K562 (cell line): ENCODE measurements at regions not wholly inside any gene's neighbourhood (a gene's known extent, or its start where the extent isn't known, plus 50 kb on each side); places are given as distances from the start of the nearest gene placed in this dataset.

Experiments used
- ATAC-seq: fragments of 200-7000 bp; cut with Tn5 transposase; 3 replicates; pipeline ENCODE4 v1.9.1; 2020; ENCODE audit warnings: moderate library complexity
- BruUV-seq: library from RNA; stranded (reverse); fragments of 400-500 nt; replicated peaks from 2 replicates; lab custom pipeline; 2021; lab: Mats Ljungman, UMichigan
- CTCF ChIA-PET: fragments of 300-600 bp; formaldehyde crosslinking; extraction: SDS; loops from one replicate; lab custom pipeline; 2021; ENCODE audit warnings: low intra/inter-chr PET ratio; lab: Yijun Ruan, JAX
- POLR2A ChIA-PET: fragments of 300-600, 350-650 bp; sonication (Branson Sonifier 250); formaldehyde crosslinking; extraction: SDS; loops from one replicate; lab custom pipeline; 2021; ENCODE audit warnings: antibody characterized with exemption, inconsistent platforms; lab: Yijun Ruan, JAX
- DNase-seq, 4 experiments: peaks; one replicate each; pipeline versions ENCODE4 v3.0.0 to v3.0.0-alpha.2; 2011 to 2018; ENCODE audit warnings: low spot score in 3 of 4, mixed read lengths in 3 of 4; ENCODE audit errors: extremely low read depth in 1 of 4
- FAIRE-seq: peaks from 2 replicates; lab custom pipeline; 2011; peaks lifted over from hg19 to GRCh38; lab: Jason Lieb, UNC
- H2AFZ ChIP-seq: 2 replicates; pipeline ENCODE4 v1.6.0; 2011; ENCODE audit warnings: low read depth, low read length, control low read depth, inconsistent platforms
- H3K27ac ChIP-seq: fragments of 200-600 bp; 3 replicates; pipeline ENCODE4 v1.8.0; 2011; ENCODE audit warnings: low read depth, mild to moderate bottlenecking, control low read depth, inconsistent platforms, low read length, moderate library complexity, mixed read lengths; ENCODE audit errors: extremely low read depth
- H3K27me3 ChIP-seq, 2 experiments: fragments of 300-600 bp in 1 of 2; 2 replicates in 1 of 2; 3 replicates in 1 of 2; pipeline versions ENCODE4 v1.6.0 to v1.8.0; 2011; ENCODE audit warnings: inconsistent platforms in 2 of 2, low read length in 2 of 2, mild to moderate bottlenecking in 1 of 2, mixed read lengths in 1 of 2, moderate library complexity in 1 of 2; ENCODE audit not compliant: control insufficient read depth in 2 of 2, insufficient read depth in 2 of 2
- H3K36me3 ChIP-seq: fragments of 300-600 bp; 3 replicates; pipeline ENCODE4 v1.8.0; 2011; ENCODE audit warnings: mild to moderate bottlenecking, low read length, inconsistent platforms; ENCODE audit not compliant: control insufficient read depth, insufficient read depth
- H3K4me1 ChIP-seq, 2 experiments: fragments of 200-600 bp in 1 of 2; replicated peaks in 1 of 2; 2 replicates in 1 of 2; 3 replicates in 1 of 2; pipeline versions ENCODE4 v1.5.1 to v1.8.0; 2011; ENCODE audit warnings: inconsistent platforms in 2 of 2, low read length in 2 of 2, mild to moderate bottlenecking in 1 of 2, mixed read lengths in 1 of 2, moderate library complexity in 1 of 2; ENCODE audit not compliant: control insufficient read depth in 2 of 2, insufficient read depth in 2 of 2
- H3K4me2 ChIP-seq: 2 replicates; pipeline ENCODE4 v1.6.1; 2011; ENCODE audit warnings: low read length, control low read depth, inconsistent platforms, mixed read lengths; ENCODE audit not compliant: insufficient read depth
- H3K4me3 ChIP-seq: fragments of 200-600 bp; sonication (generic), shearing (Covaris generic); 2 replicates; pipeline ENCODE4 v1.5.1; 2016; ENCODE audit warnings: control low read depth, inconsistent platforms
- H3K79me2 ChIP-seq: fragments of 200-600 bp; 3 replicates; pipeline ENCODE4 v1.8.0; 2011; ENCODE audit warnings: low read length, inconsistent platforms; ENCODE audit not compliant: control insufficient read depth, insufficient read depth
- H3K9ac ChIP-seq, 2 experiments: 2 replicates each; pipeline versions ENCODE4 v1.6.0 to v1.6.1; 2011; ENCODE audit warnings: low read depth in 2 of 2, low read length in 2 of 2, control low read depth in 1 of 2, inconsistent platforms in 1 of 2, mild to moderate bottlenecking in 1 of 2, mixed read lengths in 1 of 2; ENCODE audit not compliant: insufficient read depth in 1 of 2
- H3K9me1 ChIP-seq: one replicate; pipeline ENCODE4 v1.6.0; 2011; ENCODE audit warnings: inconsistent platforms, mild to moderate bottlenecking, low read length, moderate library complexity; ENCODE audit not compliant: control insufficient read depth, insufficient read depth
- H3K9me3 ChIP-seq: replicated peaks from 2 replicates; pipeline ENCODE4 v1.5.1; 2011; ENCODE audit warnings: low read depth, low read length, inconsistent platforms; ENCODE audit not compliant: control insufficient read depth, insufficient read depth
- H4K20me1 ChIP-seq: replicated peaks from 2 replicates; pipeline ENCODE4 v1.6.1; 2011; ENCODE audit warnings: low read length, inconsistent platforms, mixed read lengths; ENCODE audit not compliant: control insufficient read depth, insufficient read depth
- FOSL1 ChIP-seq: fragments of 200-800 bp; sonication (Bioruptor generic); conservative IDR thresholded peaks from 2 replicates; pipeline ENCODE4 v1.6.1; 2016; ENCODE audit warnings: missing genetic modification characterization, missing compliant biosample characterization
- MAZ ChIP-seq, 2 experiments: fragments of 450-650 bp in 1 of 2; sonication (generic) in 1 of 2; formaldehyde crosslinking; IDR thresholded peaks in 1 of 2; conservative IDR thresholded peaks in 1 of 2; 2 replicates each; pipeline versions ENCODE4 v1.4.0 to v1.5.0; 2020; ENCODE audit warnings: mild to moderate bottlenecking in 1 of 2, missing genetic modification reagents in 1 of 2
- SMARCB1 ChIP-seq: IDR thresholded peaks from 2 replicates; pipeline ENCODE4 v1.6.1; 2011; ENCODE audit warnings: improper control_type of control experiment, low read depth; ENCODE audit not compliant: insufficient read length
- TCF7 ChIP-seq: sonication (generic); IDR thresholded peaks from 2 replicates; pipeline ENCODE4 v1.6.1; 2016; ENCODE audit warnings: antibody characterized with exemption, borderline replicate concordance
- THRAP3 ChIP-seq: fragments of 450-650 bp; IDR thresholded peaks from 2 replicates; pipeline ENCODE4 v1.6.1; 2016; ENCODE audit warnings: mild to moderate bottlenecking, inconsistent platforms, borderline replicate concordance
- ZNF146 ChIP-seq: IDR thresholded peaks from one replicate; pipeline ENCODE4 v1.6.1; 2018; ENCODE audit warnings: missing compliant biosample characterization; ENCODE audit not compliant: unreplicated experiment
- ZNF77 ChIP-seq: fragments of 250-450 bp; sonication (Bioruptor Pico); IDR thresholded peaks from 2 replicates; pipeline ENCODE4 v1.5.0; 2020
- WGBS: fragments of 100-300 bp; shearing (Covaris generic); methylation state at CpG from one replicate; pipeline ENCODE4 v1.1.6; 2016; ENCODE audit warnings: low coverage, mixed read lengths; ENCODE audit not compliant: insufficient coverage; ENCODE audit errors: missing lambda C conversion rate; 5-methylcytosine and 5-hydroxymethylcytosine counted together
- in situ Hi-C: fragments of 300-500 bp; cut with MboI; formaldehyde crosslinking; loops from 4 replicates; pipeline ENCODE4 v1.15.0; 2018; ENCODE audit warnings: inconsistent platforms, mixed read lengths
- intact Hi-C: fragments of 100-400 bp; cut with micrococcal nuclease; formaldehyde crosslinking; loops from 2 replicates; pipeline ENCODE4 v1.14.2; 2022
- TF ChIP-seq, protein P1 (sequence below): fragments of 200-400 bp; formaldehyde crosslinking; IDR thresholded peaks from 2 replicates; pipeline ENCODE4 v1.6.1; 2017; ENCODE audit warnings: mild to moderate bottlenecking, low read depth, low read length, moderate library complexity
- TF ChIP-seq, protein P2 (sequence below): sonication (generic); formaldehyde crosslinking; IDR thresholded peaks from 2 replicates; pipeline ENCODE4 v1.8.0; 2022; ENCODE audit warnings: mild to moderate bottlenecking, missing genetic modification reagents, borderline replicate concordance
- TF ChIP-seq, protein P3 (sequence below): sonication (generic); formaldehyde crosslinking; IDR thresholded peaks from 2 replicates; pipeline ENCODE4 v1.8.0; 2022; ENCODE audit warnings: mild to moderate bottlenecking, missing genetic modification reagents

DNA sequence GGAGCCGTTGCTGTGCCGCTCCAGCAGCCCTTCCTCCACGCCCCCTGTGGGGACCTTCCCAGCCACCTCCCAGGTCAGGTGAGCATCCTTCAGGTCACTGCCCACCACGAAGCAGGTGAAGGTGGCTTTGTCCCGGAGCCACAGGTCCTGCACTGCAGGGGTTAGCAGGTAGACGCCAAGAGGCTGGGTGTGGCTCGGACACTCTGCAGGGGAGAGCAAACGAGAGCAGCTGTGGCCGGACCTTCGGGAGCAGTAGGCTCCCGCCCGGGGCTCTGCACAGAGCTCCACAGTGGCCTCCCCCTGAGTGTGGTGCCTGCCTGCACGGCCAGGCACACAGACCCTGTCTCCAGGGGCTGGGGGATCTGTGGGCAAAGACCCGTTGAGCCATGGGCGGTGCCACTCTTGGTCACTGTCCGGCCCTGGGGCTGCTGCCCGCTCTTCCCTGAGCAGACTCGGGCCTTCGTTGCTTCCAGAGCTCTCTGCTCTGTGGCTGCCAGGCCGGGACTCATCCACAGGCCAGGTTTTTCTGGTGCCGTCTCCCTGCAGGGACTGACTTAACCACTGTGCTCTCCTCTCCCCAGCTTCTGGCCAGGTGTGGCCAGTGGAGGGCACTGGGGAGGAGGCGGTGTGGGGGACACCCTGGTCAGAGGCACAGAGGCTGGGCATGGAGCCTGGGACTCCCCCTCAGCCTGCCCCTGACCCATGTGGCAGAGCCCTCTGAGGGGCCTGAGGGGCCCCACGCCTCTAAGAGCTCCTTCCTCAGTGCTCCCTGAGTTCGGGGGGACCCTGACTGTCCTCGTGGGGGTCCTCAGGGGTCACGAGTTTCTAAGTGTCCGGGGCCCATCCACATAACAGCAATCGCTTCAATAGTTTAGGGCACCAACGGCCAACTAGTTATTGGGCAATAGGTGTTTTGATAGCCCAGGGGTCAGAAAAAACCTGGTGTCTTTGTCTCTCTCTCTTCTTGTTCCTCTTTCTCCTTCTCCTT, 314.9 kb downstream of the TMEM121 start:
- in situ Hi-C loops = no loop called here
- Histone ChIP-seq H3K4me1 (no peaks in the 10 kb centered on the region), H3K9me1 (no peaks in the 10 kb centered on the region), H3K27ac (no peak overlapping the region), H3K4me2 (no peak overlapping the region), H3K9ac (no peak overlapping the region), H3K27me3 (no peaks in the 10 kb centered on the region; a peak in 1 of 5 replicates), H4K20me1 (no peaks in the 10 kb centered on the region), H3K4me3 (no peak overlapping the region), H3K9me3 (no peaks in the 10 kb centered on the region), H3K79me2 (no peaks in the 10 kb centered on the region)
- intact Hi-C loops = no loop called here
- WGBS = 0% methylated on average over 15 of the region's 29 CpGs
- DNase-seq (no peak), ATAC-seq (peak; percentile 53; the same call in 2 of the 3 replicates), FAIRE-seq (no peak)
- POLR2A ChIA-PET = no interaction called here
- CTCF ChIA-PET = no interaction called here
- TF ChIP-seq FOSL1 (tag) (no peak), MAZ (CRISPR knock-in tag; conservative IDR thresholded peaks at IDR 0.05 in 1 of 2, IDR thresholded peaks at IDR 0.05 in 1 of 2) (no peak), ZNF146 (CRISPR knock-in tag) (no peak), THRAP3 (no peak), ZNF77 (no peak), TCF7 (no peak), SMARCB1 (no peak)
- TF ChIP-seq, protein P1, sequence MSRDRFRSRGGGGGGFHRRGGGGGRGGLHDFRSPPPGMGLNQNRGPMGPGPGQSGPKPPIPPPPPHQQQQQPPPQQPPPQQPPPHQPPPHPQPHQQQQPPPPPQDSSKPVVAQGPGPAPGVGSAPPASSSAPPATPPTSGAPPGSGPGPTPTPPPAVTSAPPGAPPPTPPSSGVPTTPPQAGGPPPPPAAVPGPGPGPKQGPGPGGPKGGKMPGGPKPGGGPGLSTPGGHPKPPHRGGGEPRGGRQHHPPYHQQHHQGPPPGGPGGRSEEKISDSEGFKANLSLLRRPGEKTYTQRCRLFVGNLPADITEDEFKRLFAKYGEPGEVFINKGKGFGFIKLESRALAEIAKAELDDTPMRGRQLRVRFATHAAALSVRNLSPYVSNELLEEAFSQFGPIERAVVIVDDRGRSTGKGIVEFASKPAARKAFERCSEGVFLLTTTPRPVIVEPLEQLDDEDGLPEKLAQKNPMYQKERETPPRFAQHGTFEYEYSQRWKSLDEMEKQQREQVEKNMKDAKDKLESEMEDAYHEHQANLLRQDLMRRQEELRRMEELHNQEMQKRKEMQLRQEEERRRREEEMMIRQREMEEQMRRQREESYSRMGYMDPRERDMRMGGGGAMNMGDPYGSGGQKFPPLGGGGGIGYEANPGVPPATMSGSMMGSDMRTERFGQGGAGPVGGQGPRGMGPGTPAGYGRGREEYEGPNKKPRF = no peak
- TF ChIP-seq, protein P2, sequence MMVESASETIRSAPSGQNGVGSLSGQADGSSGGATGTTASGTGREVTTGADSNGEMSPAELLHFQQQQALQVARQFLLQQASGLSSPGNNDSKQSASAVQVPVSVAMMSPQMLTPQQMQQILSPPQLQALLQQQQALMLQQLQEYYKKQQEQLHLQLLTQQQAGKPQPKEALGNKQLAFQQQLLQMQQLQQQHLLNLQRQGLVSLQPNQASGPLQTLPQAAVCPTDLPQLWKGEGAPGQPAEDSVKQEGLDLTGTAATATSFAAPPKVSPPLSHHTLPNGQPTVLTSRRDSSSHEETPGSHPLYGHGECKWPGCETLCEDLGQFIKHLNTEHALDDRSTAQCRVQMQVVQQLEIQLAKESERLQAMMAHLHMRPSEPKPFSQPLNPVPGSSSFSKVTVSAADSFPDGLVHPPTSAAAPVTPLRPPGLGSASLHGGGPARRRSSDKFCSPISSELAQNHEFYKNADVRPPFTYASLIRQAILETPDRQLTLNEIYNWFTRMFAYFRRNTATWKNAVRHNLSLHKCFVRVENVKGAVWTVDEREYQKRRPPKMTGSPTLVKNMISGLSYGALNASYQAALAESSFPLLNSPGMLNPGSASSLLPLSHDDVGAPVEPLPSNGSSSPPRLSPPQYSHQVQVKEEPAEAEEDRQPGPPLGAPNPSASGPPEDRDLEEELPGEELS = no peak
- TF ChIP-seq, protein P3, sequence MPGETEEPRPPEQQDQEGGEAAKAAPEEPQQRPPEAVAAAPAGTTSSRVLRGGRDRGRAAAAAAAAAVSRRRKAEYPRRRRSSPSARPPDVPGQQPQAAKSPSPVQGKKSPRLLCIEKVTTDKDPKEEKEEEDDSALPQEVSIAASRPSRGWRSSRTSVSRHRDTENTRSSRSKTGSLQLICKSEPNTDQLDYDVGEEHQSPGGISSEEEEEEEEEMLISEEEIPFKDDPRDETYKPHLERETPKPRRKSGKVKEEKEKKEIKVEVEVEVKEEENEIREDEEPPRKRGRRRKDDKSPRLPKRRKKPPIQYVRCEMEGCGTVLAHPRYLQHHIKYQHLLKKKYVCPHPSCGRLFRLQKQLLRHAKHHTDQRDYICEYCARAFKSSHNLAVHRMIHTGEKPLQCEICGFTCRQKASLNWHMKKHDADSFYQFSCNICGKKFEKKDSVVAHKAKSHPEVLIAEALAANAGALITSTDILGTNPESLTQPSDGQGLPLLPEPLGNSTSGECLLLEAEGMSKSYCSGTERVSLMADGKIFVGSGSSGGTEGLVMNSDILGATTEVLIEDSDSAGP (CRISPR knock-in tag) = no peak
- TF ChIP-seq, all 486 proteins: peak for 0
- no TSS peak for BruUV-seq
- H3K36me3 ChIP-seq = no peaks in the 10 kb centered on the region
- H2AFZ ChIP-seq = no peak overlapping the region
